NB4 (cell line): ENCODE measurements at regions not wholly inside any gene's neighbourhood (a gene's known extent, or its start where the extent isn't known, plus 50 kb on each side); places are given as distances from the start of the nearest gene placed in this dataset.

Source experiments
- CTCF ChIP-seq: IDR thresholded peaks from one replicate; pipeline ENCODE4 v1.5.1; 2012; ENCODE audit warnings: low read depth, low read length
- TF ChIP-seq, protein P1 (sequence below): IDR thresholded peaks from 2 replicates; pipeline ENCODE4 v1.6.1; 2011; ENCODE audit warnings: low read depth, low read length

- TF ChIP-seq CTCF: no peak
- TF ChIP-seq, protein P1, sequence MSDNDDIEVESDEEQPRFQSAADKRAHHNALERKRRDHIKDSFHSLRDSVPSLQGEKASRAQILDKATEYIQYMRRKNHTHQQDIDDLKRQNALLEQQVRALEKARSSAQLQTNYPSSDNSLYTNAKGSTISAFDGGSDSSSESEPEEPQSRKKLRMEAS: no peak
Measured at GRCh38 chr21:41079159-41079558, 88.8 kb upstream of the BACE2 start.
